ENCODE measurements at regions not wholly inside any gene's neighbourhood (a gene's known extent, or its start where the extent isn't known, plus 50 kb on each side); places are given as distances from the start of the nearest gene placed in this dataset.

DNA sequence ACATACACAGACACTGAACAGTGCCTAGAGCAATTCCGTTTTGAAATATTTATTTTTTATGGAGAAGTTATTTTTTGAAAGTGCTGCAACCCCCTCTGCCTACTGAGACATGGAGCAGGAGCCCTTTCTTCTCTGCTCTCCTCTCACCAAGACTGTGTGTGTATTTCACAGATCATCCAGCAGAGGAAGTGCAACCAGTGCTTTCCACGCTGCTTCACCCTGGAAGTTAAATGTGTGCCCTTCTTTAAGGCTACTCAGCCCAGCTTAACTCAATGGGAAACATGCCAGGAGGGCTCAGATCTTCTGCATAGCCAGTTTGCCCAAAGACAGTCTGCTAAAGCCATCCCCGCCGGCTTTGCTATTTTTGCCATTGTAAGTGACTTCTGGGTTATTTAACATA is 606.3 kb downstream of the TLE1 start:
- Histone ChIP-seq H3K27me3 (ENCODE audit: control insufficient read depth in 2 of 2, insufficient read depth in 1 of 2, low read length in 1 of 2) (no peaks in the 10 kb centered on the region), H3K27ac (ENCODE audit: low read depth in 1 of 2, low read length in 1 of 2) (no peak overlapping the region), H3K36me3 (ENCODE audit: control insufficient read depth in 2 of 2, insufficient read depth in 2 of 2, low read length in 1 of 2) (no peaks in the 10 kb centered on the region), H3K9me3 (ENCODE audit: control insufficient read depth in 2 of 2, insufficient read depth in 1 of 2, low read length in 1 of 2) (no peaks in the 10 kb centered on the region), H3K4me1 (ENCODE audit: control insufficient read depth in 2 of 2, insufficient read depth in 2 of 2, low read length in 2 of 2) (no peaks in the 10 kb centered on the region), H3K4me3 (ENCODE audit: low read length in 2 of 2) (no peak overlapping the region)
- 85% methylated on average over 4 of the region's 4 CpGs for WGBS
- peak in 1 of 9 donors; percentile 22 for DNase-seq (ENCODE audit: low read depth in 6 of 9, low spot score in 9 of 9)

DNA sequence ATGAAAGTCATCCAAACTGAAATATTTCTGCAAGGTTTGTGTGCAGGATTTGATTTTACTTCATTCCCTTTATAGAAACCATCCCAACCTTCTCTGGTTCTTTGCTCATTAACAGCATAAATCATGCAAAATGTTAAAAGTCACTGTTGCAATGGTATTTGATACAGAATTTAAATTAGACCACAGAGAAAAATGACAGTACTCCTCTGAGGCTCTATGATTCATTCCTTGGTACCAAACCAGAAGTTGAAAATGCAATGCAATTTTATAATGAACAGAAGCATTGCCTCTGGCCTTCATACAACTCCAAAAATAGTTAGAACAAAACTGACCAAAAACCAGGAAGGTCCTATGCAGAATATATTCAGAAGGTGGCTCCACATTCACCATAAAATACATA is 607.1 kb downstream of the TLE1 start:
- no peak for DNase-seq (ENCODE audit: low read depth in 6 of 9, low spot score in 9 of 9)
- H3K27me3 ChIP-seq (ENCODE audit: control insufficient read depth in 2 of 2, insufficient read depth in 1 of 2, low read length in 1 of 2) = no peaks in the 10 kb centered on the region
- H3K4me3 ChIP-seq (ENCODE audit: low read length in 2 of 2) = no peak overlapping the region
- no peaks in the 10 kb centered on the region for H3K9me3 ChIP-seq (ENCODE audit: control insufficient read depth in 2 of 2, insufficient read depth in 1 of 2, low read length in 1 of 2)
- no peak overlapping the region for H3K27ac ChIP-seq (ENCODE audit: low read depth in 1 of 2, low read length in 1 of 2)
- H3K4me1 ChIP-seq (ENCODE audit: control insufficient read depth in 2 of 2, insufficient read depth in 2 of 2, low read length in 2 of 2) = no peaks in the 10 kb centered on the region
- no peaks in the 10 kb centered on the region for H3K36me3 ChIP-seq (ENCODE audit: control insufficient read depth in 2 of 2, insufficient read depth in 2 of 2, low read length in 1 of 2)

DNA sequence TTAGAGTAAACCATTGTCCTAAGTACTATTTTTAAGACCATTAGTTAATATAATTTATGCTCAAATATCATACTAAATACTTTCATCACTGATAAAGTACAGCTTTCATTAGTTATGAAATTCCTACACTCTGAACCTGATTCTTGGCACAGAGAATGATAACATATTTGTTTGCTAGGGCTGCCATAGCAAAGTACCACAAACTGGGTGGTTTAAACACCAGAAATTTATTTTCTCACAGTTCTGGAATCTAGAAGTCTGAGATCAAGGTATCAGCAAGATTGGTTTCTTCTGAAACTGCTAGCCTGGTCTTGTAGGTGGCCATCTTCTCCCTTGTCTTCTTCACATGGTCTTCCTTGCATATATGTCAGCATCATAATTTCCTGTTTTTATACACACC is 608.4 kb downstream of the TLE1 start:
- no peaks in the 10 kb centered on the region for H3K4me1 ChIP-seq (ENCODE audit: control insufficient read depth in 2 of 2, insufficient read depth in 2 of 2, low read length in 2 of 2)
- no peak overlapping the region for H3K4me3 ChIP-seq (ENCODE audit: low read length in 2 of 2)
- H3K27ac ChIP-seq (ENCODE audit: low read depth in 1 of 2, low read length in 1 of 2) = no peak overlapping the region
- H3K9me3 ChIP-seq (ENCODE audit: control insufficient read depth in 2 of 2, insufficient read depth in 1 of 2, low read length in 1 of 2) = no peaks in the 10 kb centered on the region
- no peaks in the 10 kb centered on the region for H3K36me3 ChIP-seq (ENCODE audit: control insufficient read depth in 2 of 2, insufficient read depth in 2 of 2, low read length in 1 of 2)
- no peaks in the 10 kb centered on the region for H3K27me3 ChIP-seq (ENCODE audit: control insufficient read depth in 2 of 2, insufficient read depth in 1 of 2, low read length in 1 of 2)
- no peak for DNase-seq (ENCODE audit: low read depth in 6 of 9, low spot score in 9 of 9)

DNA sequence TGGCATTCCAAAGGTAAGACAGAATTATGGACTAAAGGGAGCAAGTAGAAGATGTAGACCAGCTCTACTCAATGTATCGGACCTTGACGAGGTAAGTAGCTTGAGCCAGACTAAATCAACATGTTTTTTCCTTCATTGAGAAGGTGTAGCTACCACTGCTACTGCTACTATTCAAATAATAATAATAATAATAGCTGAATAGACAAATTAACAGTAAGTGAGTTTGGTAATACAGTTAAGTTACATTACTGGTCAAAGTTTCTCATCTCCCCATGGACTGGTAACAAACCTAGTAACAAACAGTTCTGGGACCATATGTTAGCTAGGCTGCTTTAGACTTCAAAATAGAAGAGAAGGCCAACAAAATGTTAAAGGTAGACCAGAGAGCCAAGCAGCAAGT is 609.2 kb downstream of the TLE1 start:
- WGBS = over 99% methylated on average over 2 of the region's 2 CpGs
- no peak for DNase-seq (ENCODE audit: low read depth in 6 of 9, low spot score in 9 of 9)
- Histone ChIP-seq H3K4me3 (ENCODE audit: low read length in 2 of 2) (no peak overlapping the region), H3K9me3 (ENCODE audit: control insufficient read depth in 2 of 2, insufficient read depth in 1 of 2, low read length in 1 of 2) (no peaks in the 10 kb centered on the region), H3K27ac (ENCODE audit: low read depth in 1 of 2, low read length in 1 of 2) (no peak overlapping the region), H3K27me3 (ENCODE audit: control insufficient read depth in 2 of 2, insufficient read depth in 1 of 2, low read length in 1 of 2) (no peaks in the 10 kb centered on the region), H3K4me1 (ENCODE audit: control insufficient read depth in 2 of 2, insufficient read depth in 2 of 2, low read length in 2 of 2) (no peaks in the 10 kb centered on the region), H3K36me3 (ENCODE audit: control insufficient read depth in 2 of 2, insufficient read depth in 2 of 2, low read length in 1 of 2) (no peaks in the 10 kb centered on the region)

DNA sequence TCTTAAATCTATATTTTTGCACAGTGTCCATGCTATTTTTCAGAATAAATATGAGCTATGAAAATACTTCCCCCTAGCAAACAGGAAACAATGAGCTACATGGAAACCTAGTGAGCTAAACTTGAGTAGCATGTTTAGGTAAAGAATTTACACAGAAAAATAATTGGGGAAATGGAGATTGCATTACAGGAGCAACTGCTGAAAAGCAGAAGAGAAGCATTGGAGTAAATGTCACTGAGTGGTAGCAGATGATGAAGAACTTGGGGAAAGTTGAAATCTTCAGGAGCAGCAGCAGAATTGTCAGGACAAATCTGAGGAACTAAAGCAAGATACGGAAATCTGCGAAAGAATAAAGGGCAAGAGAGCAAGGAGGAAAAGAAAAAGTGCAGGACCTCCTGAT is 610.3 kb downstream of the TLE1 start:
- 99% methylated on average over 2 of the region's 2 CpGs for WGBS
- H3K27me3 ChIP-seq (ENCODE audit: control insufficient read depth in 2 of 2, insufficient read depth in 1 of 2, low read length in 1 of 2) = no peaks in the 10 kb centered on the region
- no peak overlapping the region for H3K4me3 ChIP-seq (ENCODE audit: low read length in 2 of 2)
- H3K36me3 ChIP-seq (ENCODE audit: control insufficient read depth in 2 of 2, insufficient read depth in 2 of 2, low read length in 1 of 2) = no peaks in the 10 kb centered on the region
- H3K4me1 ChIP-seq (ENCODE audit: control insufficient read depth in 2 of 2, insufficient read depth in 2 of 2, low read length in 2 of 2) = no peaks in the 10 kb centered on the region
- no peak for DNase-seq (ENCODE audit: low read depth in 6 of 9, low spot score in 9 of 9)
- H3K9me3 ChIP-seq (ENCODE audit: control insufficient read depth in 2 of 2, insufficient read depth in 1 of 2, low read length in 1 of 2) = no peaks in the 10 kb centered on the region
- H3K27ac ChIP-seq (ENCODE audit: low read depth in 1 of 2, low read length in 1 of 2) = no peak overlapping the region

DNA sequence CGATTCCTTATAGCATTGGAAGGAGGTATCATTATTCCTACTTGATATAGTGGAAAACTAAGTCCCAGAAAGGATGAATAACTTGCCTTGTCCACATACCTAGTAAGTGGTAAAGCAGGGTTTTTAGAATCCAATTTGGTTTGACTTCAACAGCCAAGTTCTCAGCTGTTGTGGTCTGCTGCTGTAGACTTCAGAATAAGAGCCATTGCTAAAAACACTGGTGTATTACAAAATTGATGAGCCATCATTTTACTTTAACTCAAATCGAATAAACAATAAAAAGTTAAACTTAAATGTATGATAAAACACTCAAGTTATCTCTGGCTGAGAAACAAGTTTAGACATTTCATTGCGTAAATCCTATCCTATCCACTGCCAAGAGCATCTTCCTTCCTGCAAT is 610.8 kb downstream of the TLE1 start:
- Histone ChIP-seq H3K36me3 (ENCODE audit: control insufficient read depth in 2 of 2, insufficient read depth in 2 of 2, low read length in 1 of 2) (no peaks in the 10 kb centered on the region), H3K27ac (ENCODE audit: low read depth in 1 of 2, low read length in 1 of 2) (no peak overlapping the region), H3K4me3 (ENCODE audit: low read length in 2 of 2) (no peak overlapping the region), H3K4me1 (ENCODE audit: control insufficient read depth in 2 of 2, insufficient read depth in 2 of 2, low read length in 2 of 2) (no peaks in the 10 kb centered on the region), H3K27me3 (ENCODE audit: control insufficient read depth in 2 of 2, insufficient read depth in 1 of 2, low read length in 1 of 2) (no peaks in the 10 kb centered on the region), H3K9me3 (ENCODE audit: control insufficient read depth in 2 of 2, insufficient read depth in 1 of 2, low read length in 1 of 2) (no peaks in the 10 kb centered on the region)
- DNase-seq (ENCODE audit: low read depth in 6 of 9, low spot score in 9 of 9) = no peak
- 96% methylated on average over 3 of the region's 3 CpGs for WGBS

DNA sequence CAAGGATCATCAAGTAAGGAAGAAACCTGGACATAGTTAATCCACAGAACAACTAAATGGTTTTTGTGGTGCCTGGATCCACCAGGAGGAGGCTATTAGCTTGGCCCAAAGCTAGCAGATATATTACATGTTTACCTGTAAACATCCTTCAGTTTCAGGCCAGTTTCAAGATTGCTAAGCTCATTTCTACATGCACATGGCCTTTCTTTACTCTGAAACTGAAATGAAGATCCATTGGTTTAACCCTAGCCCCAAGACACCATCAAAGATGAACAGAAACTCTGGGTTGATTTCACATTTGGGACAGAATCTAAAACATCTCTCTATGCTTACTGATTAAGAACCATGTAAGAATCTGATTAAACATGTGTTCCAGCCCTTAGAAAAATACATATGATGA is 611.8 kb downstream of the TLE1 start:
- DNase-seq (ENCODE audit: low read depth in 6 of 9, low spot score in 9 of 9) = no peak
- H3K9me3 ChIP-seq (ENCODE audit: control insufficient read depth in 2 of 2, insufficient read depth in 1 of 2, low read length in 1 of 2) = no peaks in the 10 kb centered on the region

DNA sequence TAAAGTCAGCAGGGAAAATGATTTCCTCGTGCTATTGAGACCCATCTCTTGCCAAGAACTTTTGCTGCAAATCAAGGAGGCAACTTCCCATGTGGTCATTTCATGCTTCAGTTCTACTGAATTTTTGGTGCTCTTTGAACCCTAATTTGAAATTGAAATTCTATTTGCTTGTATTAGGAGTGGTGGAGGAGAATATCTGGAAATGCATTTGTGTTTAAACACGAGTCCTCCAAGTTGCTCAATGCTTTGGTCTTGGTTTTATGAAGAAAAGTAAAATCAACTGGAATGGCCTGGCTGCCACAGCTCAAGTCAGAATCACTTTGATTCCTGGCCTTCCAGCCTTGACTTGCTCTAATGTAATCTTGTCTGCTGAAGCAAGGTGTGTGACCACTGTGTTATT is 613.2 kb downstream of the TLE1 start:
- Histone ChIP-seq H3K27ac (ENCODE audit: low read depth in 1 of 2, low read length in 1 of 2) (no peak overlapping the region), H3K27me3 (ENCODE audit: control insufficient read depth in 2 of 2, insufficient read depth in 1 of 2, low read length in 1 of 2) (no peaks in the 10 kb centered on the region), H3K9me3 (ENCODE audit: control insufficient read depth in 2 of 2, insufficient read depth in 1 of 2, low read length in 1 of 2) (no peaks in the 10 kb centered on the region), H3K4me3 (ENCODE audit: low read length in 2 of 2) (no peak overlapping the region), H3K36me3 (ENCODE audit: control insufficient read depth in 2 of 2, insufficient read depth in 2 of 2, low read length in 1 of 2) (no peaks in the 10 kb centered on the region), H3K4me1 (ENCODE audit: control insufficient read depth in 2 of 2, insufficient read depth in 2 of 2, low read length in 2 of 2) (no peaks in the 10 kb centered on the region)
- no peak for DNase-seq (ENCODE audit: low read depth in 6 of 9, low spot score in 9 of 9)
- 91% methylated on average over 2 of the region's 2 CpGs for WGBS

More for the DNA sequence above, 611.8 kb downstream of the TLE1 start:
- no peaks in the 10 kb centered on the region for H3K27me3 ChIP-seq (ENCODE audit: control insufficient read depth in 2 of 2, insufficient read depth in 1 of 2, low read length in 1 of 2)
- no peaks in the 10 kb centered on the region for H3K4me1 ChIP-seq (ENCODE audit: control insufficient read depth in 2 of 2, insufficient read depth in 2 of 2, low read length in 2 of 2)
- H3K27ac ChIP-seq (ENCODE audit: low read depth in 1 of 2, low read length in 1 of 2) = no peak overlapping the region
- no peaks in the 10 kb centered on the region for H3K36me3 ChIP-seq (ENCODE audit: control insufficient read depth in 2 of 2, insufficient read depth in 2 of 2, low read length in 1 of 2)
- no peak overlapping the region for H3K4me3 ChIP-seq (ENCODE audit: low read length in 2 of 2)

DNA sequence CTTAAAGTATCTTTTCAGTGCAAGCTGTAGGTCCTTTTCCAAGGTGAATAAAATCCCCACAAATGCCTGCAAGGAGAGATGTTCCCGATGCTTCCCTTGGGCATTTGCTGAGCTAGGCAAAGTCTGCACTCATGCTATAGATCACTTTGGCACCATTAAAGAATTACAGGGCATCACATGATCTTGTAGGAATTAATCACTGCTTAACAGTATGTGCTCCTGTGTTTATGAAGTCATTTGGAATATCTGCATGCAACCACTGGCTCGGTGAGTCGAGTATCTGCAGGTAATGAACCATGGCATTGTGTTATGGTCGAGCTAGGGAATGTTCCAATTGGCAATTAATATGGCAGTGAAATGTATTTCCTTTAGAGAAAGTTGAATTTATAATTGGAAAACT is 615.1 kb downstream of the TLE1 start:
- WGBS = 85% methylated on average over 4 of the region's 4 CpGs
- no peaks in the 10 kb centered on the region for H3K36me3 ChIP-seq (ENCODE audit: control insufficient read depth in 2 of 2, insufficient read depth in 2 of 2, low read length in 1 of 2)
- DNase-seq (ENCODE audit: low read depth in 6 of 9, low spot score in 9 of 9) = no peak
- no peak overlapping the region for H3K4me3 ChIP-seq (ENCODE audit: low read length in 2 of 2)
- H3K27ac ChIP-seq (ENCODE audit: low read depth in 1 of 2, low read length in 1 of 2) = no peak overlapping the region
- H3K9me3 ChIP-seq (ENCODE audit: control insufficient read depth in 2 of 2, insufficient read depth in 1 of 2, low read length in 1 of 2) = no peaks in the 10 kb centered on the region
- no peaks in the 10 kb centered on the region for H3K27me3 ChIP-seq (ENCODE audit: control insufficient read depth in 2 of 2, insufficient read depth in 1 of 2, low read length in 1 of 2)
- no peaks in the 10 kb centered on the region for H3K4me1 ChIP-seq (ENCODE audit: control insufficient read depth in 2 of 2, insufficient read depth in 2 of 2, low read length in 2 of 2)

DNA sequence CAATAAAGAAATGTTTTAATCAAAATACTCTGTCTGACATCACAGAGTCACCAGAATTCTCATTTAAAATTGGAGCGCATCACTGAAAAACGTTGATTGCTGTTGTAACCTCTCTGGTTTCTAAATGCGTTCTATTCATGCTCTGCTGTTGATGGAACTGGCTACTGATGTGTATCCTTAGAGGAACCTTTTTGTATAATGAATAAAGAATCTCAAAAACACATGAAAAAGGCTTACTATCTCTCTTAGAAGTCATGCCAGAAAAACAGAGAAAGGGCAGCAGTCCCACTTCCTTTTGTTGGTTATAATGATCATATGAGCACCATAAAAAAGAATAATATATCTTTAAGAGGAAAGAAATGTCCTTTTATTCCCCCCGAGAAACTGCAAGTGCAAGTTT is 615.5 kb downstream of the TLE1 start:
- 90% methylated on average over 4 of the region's 4 CpGs for WGBS
- Histone ChIP-seq H3K4me1 (ENCODE audit: control insufficient read depth in 2 of 2, insufficient read depth in 2 of 2, low read length in 2 of 2) (no peaks in the 10 kb centered on the region), H3K9me3 (ENCODE audit: control insufficient read depth in 2 of 2, insufficient read depth in 1 of 2, low read length in 1 of 2) (no peaks in the 10 kb centered on the region), H3K27me3 (ENCODE audit: control insufficient read depth in 2 of 2, insufficient read depth in 1 of 2, low read length in 1 of 2) (no peaks in the 10 kb centered on the region), H3K4me3 (ENCODE audit: low read length in 2 of 2) (no peak overlapping the region), H3K27ac (ENCODE audit: low read depth in 1 of 2, low read length in 1 of 2) (no peak overlapping the region), H3K36me3 (ENCODE audit: control insufficient read depth in 2 of 2, insufficient read depth in 2 of 2, low read length in 1 of 2) (no peaks in the 10 kb centered on the region)
- no peak for DNase-seq (ENCODE audit: low read depth in 6 of 9, low spot score in 9 of 9)
